Right cardiac atrium (tissue), 5 donors: ENCODE measurements at regions not wholly inside any gene's neighbourhood (a gene's known extent, or its start where the extent isn't known, plus 50 kb on each side); places are given as distances from the start of the nearest gene placed in this dataset.

Experiments
- ATAC-seq, 2 donors: fragments of 200-7000 bp; cut with Tn5 transposase; one replicate each; pipeline versions ENCODE4 v1.8.0 to v1.9.1; 2020; ENCODE audit warnings: moderate library complexity in 2 of 2, mild to moderate bottlenecking in 1 of 2
- DNase-seq, 3 donors: peaks; one replicate each; pipeline ENCODE4 v3.0.0-alpha.2; 2020
- H3K27ac ChIP-seq: one replicate; pipeline ENCODE4 v1.5.1; 2013; ENCODE audit warnings: mild to moderate bottlenecking, low read length, control low read depth, moderate library complexity
- H3K27me3 ChIP-seq: one replicate; pipeline ENCODE4 v1.6.1; 2013; ENCODE audit not compliant: control insufficient read depth, insufficient read depth
- H3K4me1 ChIP-seq: one replicate; pipeline ENCODE4 v1.6.1; 2013; ENCODE audit warnings: low read length; ENCODE audit not compliant: control insufficient read depth, insufficient read depth
- H3K4me3 ChIP-seq: one replicate; pipeline ENCODE4 v1.5.1; 2013; ENCODE audit warnings: low read length, control low read depth
- H3K9me3 ChIP-seq: one replicate; pipeline ENCODE4 v1.6.1; 2013; ENCODE audit warnings: low read length; ENCODE audit not compliant: control insufficient read depth
- WGBS: extraction: QIAGEN DNeasy Blood & Tissue Kit; methylation state at CpG from one replicate; pipeline ENCODE4 v1.1.7; 2013; 5-methylcytosine and 5-hydroxymethylcytosine counted together
- intact Hi-C, 4 donors: fragments of 100-400 bp; cut with DNase I; formaldehyde crosslinking; loops; one replicate each; pipeline versions ENCODE4 v1.11.0 to v1.14.0; 2022 to 2023
- donor health status: healthy with polysubstance abuse.
- donor health status: DM: no; HTN: yes; CAD: no.
- donor health status: DM: no; HTN: no; CAD: no.
- donor health status: DM: no; HTN: yes; CAD: no; lungs with severe emphysema.
- donor health status: DM: yes; HTN: yes; CAD: no.

DNA sequence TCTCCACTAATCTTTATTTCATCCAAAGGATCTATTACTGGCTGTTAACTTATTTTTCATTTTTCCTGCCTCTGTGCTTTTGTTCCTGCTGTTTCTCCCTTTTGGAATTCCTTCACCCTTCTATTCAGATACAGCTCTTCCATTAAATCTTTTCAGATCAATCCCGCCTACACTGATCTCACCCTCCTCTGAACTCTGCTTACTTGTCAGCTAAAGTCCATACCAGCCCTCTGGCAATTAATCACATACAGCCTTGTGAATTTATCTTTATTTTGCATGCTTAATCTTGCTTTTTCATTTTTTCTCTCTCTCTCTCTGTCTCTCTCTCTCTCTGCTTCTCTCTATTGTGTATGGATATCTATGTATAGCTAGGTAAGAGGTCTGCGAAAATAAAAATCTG is 100.8 kb upstream of the UMPS start:
- Histone ChIP-seq H3K4me3 (no peak overlapping the region), H3K27ac (no peak overlapping the region), H3K9me3 (no peaks in the 10 kb centered on the region), H3K4me1 (peaks cover 4% of the 10 kb centered on the region), H3K27me3 (no peaks in the 10 kb centered on the region)
- no peak for DNase-seq
- no peak for ATAC-seq
- WGBS: 97% methylated on average over 2 of the region's 2 CpGs
- intact Hi-C loops: no loop called here

DNA sequence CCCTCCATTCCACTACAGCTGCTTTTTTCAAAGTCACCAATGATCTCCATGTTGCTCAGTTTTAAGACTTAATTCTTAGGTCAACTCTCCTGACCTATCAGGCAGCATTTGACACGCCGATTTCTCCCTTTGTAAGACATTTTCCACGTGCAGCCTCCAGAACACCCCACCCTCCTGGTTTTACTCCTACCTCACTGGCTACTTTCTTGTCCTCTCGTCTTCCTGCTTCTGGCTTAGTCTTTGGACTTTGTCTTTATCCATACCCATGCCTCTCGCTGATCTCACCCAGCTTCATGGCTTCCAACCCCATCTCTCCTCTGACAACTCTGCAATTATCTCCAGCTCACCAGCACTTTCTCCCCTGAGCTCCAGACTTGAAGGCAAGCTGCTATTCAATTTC is 99.3 kb upstream of the UMPS start:
- H3K4me1 ChIP-seq: peaks cover 4% of the 10 kb centered on the region
- no peak for ATAC-seq
- no peaks in the 10 kb centered on the region for H3K27me3 ChIP-seq
- intact Hi-C loops: no loop called here
- H3K4me3 ChIP-seq: no peak overlapping the region
- WGBS: 95% methylated on average over 5 of the region's 5 CpGs
- no peak for DNase-seq
- H3K9me3 ChIP-seq: no peaks in the 10 kb centered on the region
- no peak overlapping the region for H3K27ac ChIP-seq

DNA sequence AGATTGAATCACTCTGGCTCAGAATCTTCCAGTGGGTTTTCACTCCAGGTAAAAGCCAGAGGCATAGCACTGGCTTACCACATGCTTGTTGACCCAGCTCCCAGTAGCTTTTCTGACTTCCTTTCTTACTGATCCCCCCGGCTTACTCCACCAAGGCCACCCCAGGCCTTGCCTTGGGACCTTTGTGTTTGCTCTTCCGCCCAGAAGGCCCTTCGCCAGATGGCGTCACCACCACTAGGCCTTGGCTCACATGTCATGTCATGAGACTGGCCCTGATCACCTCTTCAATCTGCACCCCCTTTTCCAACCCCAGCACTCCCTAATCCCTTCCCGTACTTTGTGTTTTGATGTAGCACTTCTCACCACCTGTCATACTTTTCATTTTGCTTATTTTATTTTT is 98.5 kb upstream of the UMPS start:
- intact Hi-C loops: no loop called here
- H3K27me3 ChIP-seq: no peaks in the 10 kb centered on the region
- 98% methylated on average over 5 of the region's 5 CpGs for WGBS

DNA sequence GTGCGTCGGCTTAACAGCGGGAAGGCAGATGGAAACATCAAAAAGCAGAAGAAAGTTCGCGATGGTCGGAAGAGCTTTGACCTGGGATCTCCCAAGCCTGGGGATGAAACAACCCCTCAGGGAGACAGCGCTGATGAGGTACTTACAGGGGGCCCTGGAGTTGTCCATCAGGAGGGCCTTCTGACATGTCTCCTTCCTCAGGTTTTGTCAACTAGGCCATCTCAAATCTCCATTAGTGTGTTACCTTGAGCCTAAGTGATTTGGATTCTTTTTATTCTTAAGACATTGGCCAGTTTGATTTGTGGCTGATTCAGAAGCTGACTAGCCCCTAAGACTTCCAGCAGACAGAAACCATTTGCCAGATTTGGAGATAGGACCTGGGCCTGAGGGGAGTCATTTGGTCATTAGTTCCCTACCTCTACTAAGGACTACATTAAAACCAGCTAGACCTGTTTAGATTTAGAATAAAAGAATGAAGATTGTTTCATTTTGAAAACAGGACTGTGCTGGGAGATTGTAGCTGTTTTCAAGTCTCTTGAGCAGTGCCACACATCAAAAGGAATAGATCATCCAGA is 97.6 kb upstream of the UMPS start:
- Histone ChIP-seq H3K9me3 (no peaks in the 10 kb centered on the region), H3K4me1 (no peaks in the 10 kb centered on the region), H3K4me3 (no peak overlapping the region), H3K27ac (no peak overlapping the region), H3K27me3 (no peaks in the 10 kb centered on the region)
- 98% methylated on average over 7 of the region's 7 CpGs for WGBS
- no peak for ATAC-seq
- intact Hi-C loops: no loop called here
- no peak for DNase-seq

More for the DNA sequence above, 98.5 kb upstream of the UMPS start:
- Histone ChIP-seq H3K4me3 (no peak overlapping the region), H3K4me1 (peaks cover 4% of the 10 kb centered on the region), H3K9me3 (no peaks in the 10 kb centered on the region), H3K27ac (no peak overlapping the region)
- no peak for ATAC-seq
- DNase-seq: no peak

DNA sequence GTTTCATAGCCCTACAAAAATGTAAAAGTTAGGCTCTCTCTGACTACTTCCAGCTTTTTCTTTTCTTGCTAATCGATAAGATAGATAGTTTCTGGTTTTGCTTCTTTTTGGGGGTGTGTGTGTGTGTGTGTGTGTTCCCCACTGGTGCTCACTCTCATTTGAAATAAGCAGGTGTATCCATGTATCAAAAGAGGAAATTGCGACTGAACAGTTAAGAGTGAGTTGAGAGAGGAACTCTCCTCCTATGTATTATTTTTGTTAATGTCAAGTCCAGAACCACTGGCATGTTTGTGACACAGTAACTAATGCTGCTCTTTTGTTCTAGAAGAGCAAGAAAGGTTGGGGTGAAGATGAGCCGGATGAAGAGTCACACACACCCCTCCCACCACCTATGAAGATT is 96.7 kb upstream of the UMPS start:
- no peaks in the 10 kb centered on the region for H3K27me3 ChIP-seq
- no peak overlapping the region for H3K27ac ChIP-seq
- intact Hi-C loops: no loop called here
- DNase-seq: no peak
- 90% methylated on average over 3 of the region's 3 CpGs for WGBS
- H3K4me1 ChIP-seq: no peaks in the 10 kb centered on the region
- H3K9me3 ChIP-seq: no peaks in the 10 kb centered on the region
- H3K4me3 ChIP-seq: no peak overlapping the region
- ATAC-seq: no peak

DNA sequence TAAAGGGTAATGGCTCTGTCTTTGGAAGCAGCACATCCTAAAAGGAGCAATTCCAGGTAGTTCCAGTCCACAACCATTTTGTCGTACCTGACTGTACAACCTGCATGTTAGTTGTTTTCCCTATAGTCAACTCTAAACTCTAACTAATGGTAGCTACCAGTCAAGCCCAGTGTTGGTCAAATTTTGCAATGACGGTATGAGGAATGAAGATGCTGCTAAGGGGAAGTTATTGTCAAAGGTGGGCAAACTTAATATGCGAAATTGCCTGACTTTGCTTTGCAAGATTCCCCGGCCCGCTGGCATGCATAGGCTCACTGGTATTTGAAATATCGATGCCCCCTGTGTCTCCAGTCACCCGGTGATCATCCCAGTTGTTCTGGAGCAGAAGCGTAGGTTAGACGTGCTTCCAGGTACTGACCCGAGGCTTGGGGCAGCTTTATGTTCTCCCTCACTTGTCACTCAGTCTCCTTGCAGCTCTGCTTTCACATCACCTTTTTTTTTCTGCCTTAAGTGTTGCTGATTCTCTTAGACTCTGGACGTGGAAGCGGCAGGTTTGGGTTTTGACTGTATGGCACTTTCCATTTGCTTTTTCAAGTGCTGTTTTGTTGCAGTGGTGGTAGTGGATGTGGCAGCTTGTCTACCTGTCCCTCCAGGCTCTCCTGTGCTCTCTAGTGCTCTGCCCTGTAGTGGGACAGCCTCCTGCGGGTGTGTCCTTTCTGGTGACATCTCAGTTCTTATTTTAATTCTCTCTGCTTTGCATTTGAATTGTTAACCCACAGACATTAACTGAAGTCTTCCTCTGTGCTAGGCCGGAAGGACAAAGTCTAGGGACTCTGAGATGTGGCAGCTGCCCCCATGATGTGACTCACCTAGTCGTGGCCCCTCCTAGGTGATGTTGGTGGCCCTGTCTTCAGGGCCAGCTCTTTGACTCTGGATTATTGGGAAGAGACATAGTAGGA is 95.8 kb upstream of the UMPS start:
- intact Hi-C loops: no loop called here
- ATAC-seq: no peak
- H3K27ac ChIP-seq: no peak overlapping the region
- H3K4me1 ChIP-seq: no peaks in the 10 kb centered on the region
- no peak for DNase-seq
- whole genome bisulfite sequencing: 83% methylated on average over 15 of the region's 15 CpGs
- no peaks in the 10 kb centered on the region for H3K9me3 ChIP-seq
- no peak overlapping the region for H3K4me3 ChIP-seq
- H3K27me3 ChIP-seq: no peaks in the 10 kb centered on the region

DNA sequence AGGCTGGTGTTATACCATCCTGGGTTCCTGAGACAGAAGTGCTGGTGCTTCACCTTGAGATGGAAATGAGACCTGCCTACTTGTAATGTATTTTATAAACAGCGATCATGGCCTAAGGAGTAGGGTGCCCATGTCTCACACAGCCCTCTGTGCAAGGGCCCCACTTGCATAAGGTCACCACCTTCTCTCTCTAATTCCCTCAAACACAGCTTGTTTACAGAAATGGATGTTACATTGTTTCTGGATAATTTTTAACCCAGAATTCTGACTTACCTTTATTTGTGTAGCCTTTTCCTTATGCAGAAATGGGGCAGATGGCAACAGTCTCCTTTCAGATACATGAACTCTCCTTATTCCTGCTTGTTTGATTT is 95.1 kb upstream of the UMPS start:
- no peak for ATAC-seq
- 100% methylated on average over 1 of the region's 1 CpG for WGBS

DNA sequence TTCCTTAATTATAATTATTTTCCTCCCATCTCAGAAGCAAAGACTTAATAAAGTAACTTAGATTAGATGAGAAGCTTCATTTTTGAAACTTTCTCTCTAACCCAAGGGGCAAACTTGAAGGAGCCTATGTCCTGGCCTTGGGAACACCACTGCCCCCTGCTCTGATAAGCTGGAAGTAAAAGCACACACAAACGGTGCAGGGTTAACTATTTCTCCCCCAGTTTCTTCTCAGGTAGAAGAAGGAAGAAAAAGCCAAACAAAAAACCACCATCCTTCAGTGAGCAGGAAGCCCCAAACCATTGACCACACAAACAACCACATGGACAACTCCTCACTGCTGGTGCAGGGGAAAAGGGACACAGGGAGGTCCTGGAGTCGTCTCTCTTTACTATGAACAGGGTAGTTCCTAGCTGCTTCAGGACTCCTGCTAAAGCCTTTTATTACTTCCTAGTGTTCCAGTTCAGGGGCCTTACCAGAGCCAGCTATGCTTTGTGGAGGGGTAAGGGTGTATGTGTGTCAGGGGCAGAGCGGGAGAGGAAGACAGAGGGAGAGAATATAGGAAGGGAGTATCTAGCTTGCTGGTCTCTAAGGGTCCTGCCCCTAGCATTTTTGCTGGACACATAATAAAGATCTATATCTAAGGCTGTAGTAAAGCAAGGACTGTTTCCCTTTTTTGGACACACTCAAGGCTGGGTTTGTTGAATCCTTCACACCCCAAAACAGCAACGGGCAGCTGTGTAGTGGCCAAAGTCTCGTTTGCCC is 94.0 kb upstream of the UMPS start:
- ATAC-seq (no peak), DNase-seq (no peak)
- 59% methylated on average over 5 of the region's 5 CpGs for WGBS
- Histone ChIP-seq H3K4me1 (no peaks in the 10 kb centered on the region), H3K4me3 (no peak overlapping the region), H3K27ac (no peak overlapping the region), H3K27me3 (no peaks in the 10 kb centered on the region), H3K9me3 (no peaks in the 10 kb centered on the region)
- intact Hi-C loops: no loop called here

More for the DNA sequence above, 95.1 kb upstream of the UMPS start:
- Histone ChIP-seq H3K27ac (no peak overlapping the region), H3K9me3 (no peaks in the 10 kb centered on the region), H3K4me3 (no peak overlapping the region), H3K27me3 (no peaks in the 10 kb centered on the region), H3K4me1 (no peaks in the 10 kb centered on the region)
- no peak for DNase-seq
- intact Hi-C loops: no loop called here

DNA sequence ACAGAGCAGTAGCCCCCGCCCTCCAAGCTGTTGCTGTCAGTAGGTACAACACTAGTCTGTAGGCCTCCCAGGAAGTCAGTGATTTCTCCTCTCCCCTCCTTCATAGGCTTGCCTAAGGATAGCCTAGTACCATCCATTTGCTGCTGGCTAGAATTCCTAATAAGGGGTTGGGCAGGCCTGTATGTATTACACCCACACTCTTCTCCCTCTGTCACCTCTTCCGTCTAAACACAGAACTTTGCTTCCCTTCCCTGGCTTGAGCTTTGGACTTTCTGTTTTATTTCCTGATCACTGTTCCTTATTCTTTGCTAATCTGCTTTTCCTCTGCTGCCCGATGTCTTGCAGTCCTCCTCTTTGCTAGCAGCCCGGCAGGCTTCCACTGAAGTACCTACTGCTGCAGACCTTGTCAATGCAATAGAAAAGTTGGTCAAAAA is 93.4 kb upstream of the UMPS start:
- peak in 1 of 2 donors; percentile 56 for ATAC-seq
- H3K4me3 ChIP-seq: no peak overlapping the region
- peaks cover 1% of the 10 kb centered on the region for H3K4me1 ChIP-seq
- DNase-seq: no peak
- H3K27ac ChIP-seq: no peak overlapping the region
- H3K9me3 ChIP-seq: no peaks in the 10 kb centered on the region
- no peaks in the 10 kb centered on the region for H3K27me3 ChIP-seq
- intact Hi-C loops: no loop called here
- WGBS: 70% methylated on average over 4 of the region's 4 CpGs

DNA sequence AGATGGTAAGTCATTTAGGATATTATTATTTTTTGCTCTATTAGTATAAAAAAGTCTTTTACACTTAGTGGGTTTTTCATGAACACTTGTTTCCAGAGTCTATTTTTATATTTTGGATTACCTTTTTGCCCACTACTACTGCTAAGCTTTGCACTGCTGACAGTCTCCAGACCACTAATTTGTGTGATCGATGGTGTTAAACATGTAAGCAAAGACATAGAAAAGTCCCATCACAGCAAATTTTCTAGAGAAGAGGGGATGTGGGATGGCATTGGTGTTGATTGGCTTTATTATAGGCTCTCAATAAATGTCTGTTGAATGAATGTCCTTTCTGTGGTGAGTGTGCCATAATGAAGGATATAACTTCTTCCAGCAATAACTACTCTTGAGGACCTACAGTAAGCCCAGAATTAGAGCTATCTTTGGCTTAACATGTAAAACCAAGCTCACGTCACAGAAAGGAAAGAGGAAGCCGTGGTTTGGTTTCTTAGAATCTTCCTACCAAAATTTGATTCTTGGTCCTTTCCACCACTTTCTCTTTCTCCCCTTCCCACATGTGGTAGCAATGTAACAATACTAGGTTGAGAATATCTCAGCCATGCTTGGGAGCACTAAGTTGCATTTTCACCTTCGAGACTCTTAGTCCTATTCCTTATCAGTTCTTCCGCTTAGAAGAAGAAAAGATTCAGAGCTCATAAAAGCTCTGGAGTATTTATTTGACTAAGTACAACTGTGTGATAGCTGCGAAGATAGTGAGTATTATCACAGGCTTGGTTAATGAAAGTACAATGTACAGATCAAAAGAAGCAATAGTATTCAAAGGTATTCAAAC is 90.6 kb upstream of the UMPS start:
- H3K4me3 ChIP-seq: no peak overlapping the region
- no peak overlapping the region for H3K27ac ChIP-seq
- peaks cover 2% of the 10 kb centered on the region for H3K4me1 ChIP-seq
- H3K9me3 ChIP-seq: no peaks in the 10 kb centered on the region
- intact Hi-C loops: no loop called here
- ATAC-seq (no peak), DNase-seq (no peak)
- 85% methylated on average over 6 of the region's 6 CpGs for WGBS
- H3K27me3 ChIP-seq: no peaks in the 10 kb centered on the region
